ENCODE measurements at regions not wholly inside any gene's neighbourhood (a gene's known extent, or its start where the extent isn't known, plus 50 kb on each side); places are given as distances from the start of the nearest gene placed in this dataset.

- ATAC-seq (no peak), DNase-seq (no peak)
- Histone ChIP-seq H3K27ac (no peak overlapping the region), H3K36me3 (replicated peaks in 1 of 2; ENCODE audit: insufficient read depth in 1 of 2, low read depth in 2 of 2) (no peaks in the 10 kb centered on the region), H3K27me3 (no peaks in the 10 kb centered on the region), H3K4me1 (no peaks in the 10 kb centered on the region), H3K4me3 (no peak overlapping the region), H3K9me3 (no peaks in the 10 kb centered on the region)
- 46 to 65% methylated on average over 7 of the region's 7 CpGs for WGBS, 2 donors
- intact Hi-C loops (cut with DNase I), result no loop called here
- no peak for TF ChIP-seq POLR2A (IDR thresholded peaks at IDR 0.05)
- no peak for TF ChIP-seq CTCF (IDR thresholded peaks at IDR 0.05)
Measured at GRCh38 chr1:217921126-217921904, 290.2 kb downstream of the SPATA17 start.

GRCh38 chr1:217924924-217925323, 293.8 kb downstream of the SPATA17 start:
- no peaks in the 10 kb centered on the region for H3K36me3 ChIP-seq (replicated peaks in 1 of 2; ENCODE audit: insufficient read depth in 1 of 2, low read depth in 2 of 2)
- H3K27ac ChIP-seq, result no peak overlapping the region
- DNase-seq (no peak), ATAC-seq (no peak)
- no peak for TF ChIP-seq POLR2A (IDR thresholded peaks at IDR 0.05)
- no peak for TF ChIP-seq CTCF (IDR thresholded peaks at IDR 0.05)
- no peaks in the 10 kb centered on the region for H3K4me1 ChIP-seq
- H3K4me3 ChIP-seq, result no peak overlapping the region
- H3K27me3 ChIP-seq, result no peaks in the 10 kb centered on the region
- no peaks in the 10 kb centered on the region for H3K9me3 ChIP-seq
- intact Hi-C loops (cut with DNase I), result no loop called here
- WGBS, 2 donors, result 1 to 7% methylated on average over 23 to 36 of the region's 36 CpGs

GRCh38 chr1:217929213-217929885, 298.2 kb downstream of the SPATA17 start:
- TF ChIP-seq CTCF (IDR thresholded peaks at IDR 0.05) (no peak), POLR2A (IDR thresholded peaks at IDR 0.05) (no peak)
- WGBS, 2 donors, result 43 to 45% methylated on average over 10 of the region's 10 CpGs
- Histone ChIP-seq H3K4me1 (no peaks in the 10 kb centered on the region), H3K9me3 (no peaks in the 10 kb centered on the region), H3K4me3 (no peak overlapping the region), H3K36me3 (replicated peaks in 1 of 2; ENCODE audit: insufficient read depth in 1 of 2, low read depth in 2 of 2) (no peaks in the 10 kb centered on the region), H3K27me3 (no peaks in the 10 kb centered on the region), H3K27ac (no peak overlapping the region)
- intact Hi-C loops (cut with DNase I), result no loop called here
- no peak for ATAC-seq
- no peak for DNase-seq

- no peak overlapping the region for H3K27ac ChIP-seq
- intact Hi-C loops (cut with DNase I), result no loop called here
- TF ChIP-seq POLR2A (IDR thresholded peaks at IDR 0.05) (no peak), CTCF (IDR thresholded peaks at IDR 0.05) (no peak)
- ATAC-seq (no peak), DNase-seq (no peak)
- WGBS, 2 donors, result 72 to 76% methylated on average over 5 of the region's 5 CpGs
- no peaks in the 10 kb centered on the region for H3K4me1 ChIP-seq
- H3K36me3 ChIP-seq (replicated peaks in 1 of 2; ENCODE audit: insufficient read depth in 1 of 2, low read depth in 2 of 2), result no peaks in the 10 kb centered on the region
- no peak overlapping the region for H3K4me3 ChIP-seq
- no peaks in the 10 kb centered on the region for H3K27me3 ChIP-seq
- no peaks in the 10 kb centered on the region for H3K9me3 ChIP-seq
Measured at GRCh38 chr1:217943361-217943760, 312.2 kb downstream of the SPATA17 start.

All from body of pancreas (tissue), 4 donors.